Ishikawa (cell line): ENCODE measurements at regions not wholly inside any gene's neighbourhood (a gene's known extent, or its start where the extent isn't known, plus 50 kb on each side); places are given as distances from the start of the nearest gene placed in this dataset.

ENCODE experiments used
- CEBPB ChIP-seq: IDR thresholded peaks from 2 replicates; pipeline ENCODE4 v1.6.1; 2012
- CREB1 ChIP-seq: IDR thresholded peaks from 2 replicates; pipeline ENCODE4 v1.6.1; 2012; ENCODE audit warnings: low read depth
- EGR1 ChIP-seq: IDR thresholded peaks from 2 replicates; pipeline ENCODE4 v1.6.1; 2012
- EP300 ChIP-seq: IDR thresholded peaks from 2 replicates; pipeline ENCODE4 v1.6.1; 2012; ENCODE audit warnings: borderline replicate concordance
- FOXM1 ChIP-seq: IDR thresholded peaks from 2 replicates; pipeline ENCODE4 v1.6.1; 2012; ENCODE audit warnings: low read depth, borderline replicate concordance
- MAX ChIP-seq: IDR thresholded peaks from 2 replicates; pipeline ENCODE4 v1.6.1; 2012
- NFIC ChIP-seq: IDR thresholded peaks from 2 replicates; pipeline ENCODE4 v1.6.1; 2012
- RAD21 ChIP-seq: IDR thresholded peaks from 2 replicates; pipeline ENCODE4 v1.6.1; 2012; ENCODE audit warnings: low read depth
- REST ChIP-seq: IDR thresholded peaks from 2 replicates; pipeline ENCODE4 v1.6.1; 2012; ENCODE audit warnings: low read depth, mild to moderate bottlenecking
- TAF1 ChIP-seq: IDR thresholded peaks from 2 replicates; pipeline ENCODE4 v1.6.1; 2012; ENCODE audit warnings: low read depth, mild to moderate bottlenecking
- TCF12 ChIP-seq: IDR thresholded peaks from 2 replicates; pipeline ENCODE4 v1.6.1; 2012; ENCODE audit warnings: low read depth
- TEAD4 ChIP-seq: IDR thresholded peaks from 2 replicates; pipeline ENCODE4 v1.6.1; 2012
- USF1 ChIP-seq: IDR thresholded peaks from 2 replicates; pipeline ENCODE4 v1.6.1; 2012
- YY1 ChIP-seq: IDR thresholded peaks from 2 replicates; pipeline ENCODE4 v1.6.1; 2012; ENCODE audit warnings: low read depth
- ZBTB7A ChIP-seq: IDR thresholded peaks from 2 replicates; pipeline ENCODE4 v1.6.1; 2012; ENCODE audit warnings: low read depth

- TF ChIP-seq ZBTB7A (no peak), TEAD4 (no peak), USF1 (no peak), CEBPB (no peak), FOXM1 (no peak), TCF12 (no peak)
Measured at GRCh38 chr11:33449798-33450197, 192.6 kb downstream of the HIPK3 start.

- TF ChIP-seq TCF12 (no peak), TAF1 (no peak), FOXM1 (no peak), CREB1 (no peak), CEBPB (no peak), EP300 (no peak), RAD21 (no peak), NFIC (no peak), YY1 (no peak), REST (no peak), USF1 (no peak), EGR1 (no peak), TEAD4 (no peak), MAX (no peak), ZBTB7A (no peak)
Measured at GRCh38 chr11:33448461-33449130, 191.4 kb downstream of the HIPK3 start.

- TF ChIP-seq EGR1 (no peak), FOXM1 (no peak), ZBTB7A (no peak), TCF12 (no peak), YY1 (no peak), TEAD4 (no peak), TAF1 (no peak), REST (no peak), MAX (no peak), RAD21 (no peak), NFIC (no peak), CREB1 (no peak), CEBPB (no peak), EP300 (no peak), USF1 (no peak)
Measured at GRCh38 chr11:33445761-33446161, 188.6 kb downstream of the HIPK3 start.

- no peak for TF ChIP-seq CREB1
- TF ChIP-seq RAD21, result no peak
- TF ChIP-seq NFIC, result no peak
- TF ChIP-seq TCF12, result no peak
- TF ChIP-seq EGR1, result no peak
- no peak for TF ChIP-seq EP300
- no peak for TF ChIP-seq MAX
- no peak for TF ChIP-seq YY1
- no peak for TF ChIP-seq FOXM1
- no peak for TF ChIP-seq USF1
- no peak for TF ChIP-seq ZBTB7A
Measured at GRCh38 chr11:33444835-33445594, 187.8 kb downstream of the HIPK3 start.
